Left forelimb (tissue), 1 donor: ENCODE measurements at regions not wholly inside any gene's neighbourhood (a gene's known extent, or its start where the extent isn't known, plus 50 kb on each side); places are given as distances from the start of the nearest gene placed in this dataset.

Experiments
- DNase-seq: peaks from one replicate; pipeline ENCODE4 v3.0.0-alpha.2; 2018; ENCODE audit warnings: low spot score

DNA sequence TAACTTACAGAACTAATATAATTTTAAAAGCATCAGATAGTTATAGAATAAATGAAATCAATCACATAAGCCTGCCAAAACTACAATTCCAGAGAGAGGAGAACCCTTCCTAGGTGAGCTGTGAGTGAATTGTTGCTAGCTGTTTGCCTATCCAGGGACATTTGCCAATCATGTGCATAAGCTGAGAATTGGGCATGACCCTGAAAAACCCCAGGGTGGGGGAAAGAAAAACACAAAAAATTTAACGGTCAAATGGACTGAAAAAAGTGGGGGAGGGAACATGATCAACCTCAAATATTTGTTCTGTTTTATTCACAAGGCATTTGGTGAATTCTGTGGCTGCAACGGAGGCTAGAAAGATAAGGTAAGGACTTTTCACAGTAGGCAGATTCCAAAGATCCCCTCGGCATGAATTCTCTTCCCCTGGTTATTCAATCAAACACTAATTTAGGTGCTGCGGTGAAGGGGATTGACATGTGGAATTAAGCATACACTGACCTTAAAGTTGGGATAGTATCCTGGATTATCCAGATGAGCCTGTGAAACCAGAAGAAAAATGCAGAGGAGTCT, 203.9 kb upstream of the RGPD4 start:
- no peak for DNase-seq

- no peak for DNase-seq
Observed at GRCh38 chr2:107625982-107626381, 200.7 kb upstream of the RGPD4 start.

- DNase-seq: no peak
Observed at GRCh38 chr2:107627164-107627563, 199.5 kb upstream of the RGPD4 start.

- no peak for DNase-seq
Observed at GRCh38 chr2:107627926-107628325, 198.8 kb upstream of the RGPD4 start.

DNA sequence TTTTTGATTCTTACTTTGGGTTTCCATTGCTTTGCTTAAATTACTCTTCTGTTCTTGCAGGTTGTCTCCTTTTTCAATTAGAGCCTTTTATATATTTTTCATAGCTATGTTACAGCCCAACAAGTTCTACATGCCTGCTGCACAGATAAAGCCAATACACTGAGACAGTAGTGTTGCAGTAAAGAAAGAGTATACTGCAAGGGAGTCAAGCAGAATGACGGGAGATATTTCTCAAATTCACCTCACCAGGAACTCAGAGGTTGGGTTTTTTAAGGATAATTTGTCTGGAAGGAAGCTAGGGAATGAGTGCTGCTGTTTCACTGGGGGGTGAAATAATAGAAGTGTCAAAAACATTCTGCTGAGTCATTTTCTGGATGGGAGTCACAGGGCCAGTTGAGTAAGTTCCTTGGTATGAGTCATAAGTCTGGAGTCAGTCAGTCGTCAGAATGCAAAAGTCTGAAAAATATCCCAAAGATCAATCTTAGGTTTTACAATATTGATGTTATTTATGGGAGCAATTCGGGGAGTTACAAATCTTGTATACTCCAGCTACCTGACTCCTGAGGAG, 193.0 kb upstream of the RGPD4 start:
- DNase-seq: no peak

GRCh38 chr2:107634172-107634571, 192.5 kb upstream of the RGPD4 start:
- DNase-seq: no peak

- DNase-seq: no peak
Observed at GRCh38 chr2:107635883-107636282, 190.8 kb upstream of the RGPD4 start.

GRCh38 chr2:107645586-107645985, 181.1 kb upstream of the RGPD4 start:
- no peak for DNase-seq

DNA sequence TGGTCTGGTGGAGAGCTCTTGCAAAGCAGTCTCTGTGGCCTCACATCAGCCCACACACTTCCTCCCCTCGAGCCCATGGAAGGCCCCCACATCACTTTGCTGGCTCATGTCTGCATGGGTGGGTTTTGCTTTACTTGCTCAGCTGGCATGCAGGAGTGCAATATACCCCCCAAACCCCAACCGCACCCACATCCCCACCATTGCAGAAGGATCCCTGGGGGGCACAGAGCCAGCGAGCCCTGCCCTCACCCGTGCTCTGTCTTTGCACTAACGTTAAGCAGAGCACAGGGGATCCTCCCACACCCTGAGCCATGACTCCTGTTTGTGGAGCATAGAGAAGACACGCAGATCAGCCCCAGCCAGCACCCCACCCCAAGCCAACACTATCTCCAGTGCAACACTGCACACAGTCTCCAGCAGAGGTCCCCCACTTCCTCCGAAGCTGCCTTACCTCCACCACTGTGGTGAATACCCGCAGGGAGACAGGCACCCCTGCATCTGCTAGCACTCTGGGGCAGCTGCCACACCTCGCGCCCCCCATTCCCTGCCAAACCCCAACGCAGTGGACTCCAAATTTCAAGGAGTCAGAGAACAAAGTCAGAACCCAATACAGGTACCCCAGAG, 177.8 kb upstream of the RGPD4 start:
- DNase-seq: no peak

DNA sequence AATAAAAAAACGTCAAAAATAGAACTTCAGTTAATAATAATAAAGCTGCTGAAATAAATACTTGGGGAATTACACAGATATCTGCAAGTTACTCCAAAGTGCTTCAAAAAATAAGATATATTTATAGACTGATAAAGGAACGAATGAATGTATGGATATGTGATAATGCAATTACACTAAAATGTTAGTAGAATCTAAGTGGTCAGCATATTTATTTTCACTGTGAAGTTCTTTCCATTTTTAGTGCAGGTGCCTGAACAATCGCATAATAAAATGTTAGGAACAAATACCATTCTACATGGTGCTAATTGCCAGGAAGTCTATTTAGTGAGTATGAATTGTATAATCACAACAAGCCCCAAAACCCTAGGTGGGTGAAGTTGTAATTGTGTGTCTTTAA, 169.6 kb upstream of the RGPD4 start:
- no peak for DNase-seq

DNA sequence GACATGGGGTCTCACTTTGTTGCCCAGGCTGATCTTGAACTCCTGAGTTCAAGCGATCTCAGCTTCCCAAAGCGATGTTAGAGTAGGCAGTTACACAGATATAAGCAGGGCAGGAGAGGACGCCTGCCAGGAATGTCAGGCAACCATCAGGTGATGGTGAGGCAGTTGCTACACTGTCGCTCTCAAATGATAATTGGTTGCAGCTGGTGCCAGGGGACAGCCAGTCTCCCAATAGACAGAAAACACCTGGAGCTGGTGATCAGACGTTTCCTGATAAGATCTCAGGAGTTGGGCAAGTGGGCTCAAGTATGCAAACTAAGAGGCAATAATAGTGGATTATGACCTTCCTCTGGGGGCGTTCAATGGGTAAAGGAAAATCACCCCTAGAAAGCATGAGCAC, 163.1 kb upstream of the RGPD4 start:
- no peak for DNase-seq

DNA sequence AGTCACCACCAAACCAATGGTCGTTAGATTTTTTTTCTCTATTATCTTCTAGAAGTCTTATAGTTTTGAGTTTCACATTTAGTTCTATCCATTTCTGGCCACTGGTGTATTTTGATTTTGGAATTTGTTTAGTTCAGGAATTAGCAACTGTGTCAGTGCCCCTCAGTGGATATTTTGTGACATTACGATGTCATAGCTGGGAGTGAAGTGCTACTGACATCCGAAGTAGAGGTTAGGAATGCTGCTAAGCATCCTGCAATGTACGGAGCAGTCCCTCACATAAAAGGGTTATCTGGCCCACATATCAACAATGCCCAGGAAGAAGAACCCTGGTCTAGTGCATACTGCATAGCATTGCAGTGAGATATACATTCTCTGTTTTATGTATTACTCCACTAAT, 157.4 kb upstream of the RGPD4 start:
- DNase-seq: no peak

- no peak for DNase-seq
Observed at GRCh38 chr2:107681936-107682335, 144.8 kb upstream of the RGPD4 start.

DNA sequence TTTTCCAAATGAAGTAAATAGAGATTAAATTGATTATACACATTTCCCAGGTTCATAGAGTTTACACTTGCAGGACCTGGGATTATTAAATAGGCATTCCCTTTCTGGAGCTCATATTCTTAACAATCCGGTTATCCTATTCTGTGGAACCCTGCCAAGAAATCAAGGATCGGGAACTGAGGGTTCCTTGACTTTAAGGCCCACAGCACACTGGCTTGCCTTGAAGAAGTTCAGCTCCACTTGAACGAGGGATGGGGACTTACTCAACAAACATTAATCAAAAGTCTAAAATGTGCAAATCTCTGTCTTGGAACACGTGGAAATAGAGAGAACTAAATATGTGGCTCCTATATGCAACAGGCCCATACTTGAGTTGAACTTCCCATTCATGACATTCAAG, 142.3 kb upstream of the RGPD4 start:
- no peak for DNase-seq

DNA sequence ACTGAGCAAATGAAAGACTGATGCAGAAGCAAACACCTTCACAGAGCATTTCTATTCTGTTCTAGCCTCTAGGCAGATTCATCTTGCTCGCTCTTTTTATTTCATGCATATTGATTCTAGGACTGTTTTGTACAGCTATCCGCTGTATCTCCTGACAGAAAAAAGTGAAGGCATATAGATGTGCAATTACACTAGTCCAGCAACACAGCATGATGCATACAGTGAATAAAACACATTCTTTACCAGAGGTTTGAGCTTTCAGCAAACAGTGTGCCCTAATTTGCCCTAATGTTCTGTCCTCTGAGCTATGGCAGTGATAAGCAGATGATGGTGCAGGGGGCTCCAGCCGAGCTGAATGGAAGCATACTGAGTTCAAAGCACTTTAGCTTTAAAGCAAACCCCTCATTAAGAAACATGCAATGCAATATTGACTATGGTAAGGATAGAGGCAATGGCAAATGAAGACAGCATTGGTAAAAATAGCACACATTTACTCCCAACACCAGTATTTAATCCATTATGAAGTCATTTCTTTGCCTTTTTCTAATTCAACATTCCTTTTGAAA, 141.2 kb upstream of the RGPD4 start:
- no peak for DNase-seq

DNA sequence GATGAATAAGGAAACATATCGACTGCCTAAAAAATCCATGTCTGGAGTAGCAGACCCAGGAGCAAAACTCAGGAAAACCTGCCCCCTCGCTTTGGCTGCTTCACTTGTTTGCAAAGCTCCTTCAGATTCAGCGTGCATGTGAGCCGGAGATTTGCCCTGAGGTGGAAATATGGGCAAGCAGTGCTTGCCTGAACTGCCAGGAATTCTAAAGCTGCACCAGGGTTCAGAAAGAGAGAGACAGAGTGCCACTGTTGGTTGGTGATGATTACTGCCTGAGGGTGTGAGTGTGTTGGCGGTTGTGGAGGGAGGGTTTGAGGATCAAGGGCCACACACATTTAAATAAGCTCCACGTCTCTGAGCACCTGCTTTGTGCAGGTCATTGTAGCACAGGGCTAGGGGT, 139.6 kb upstream of the RGPD4 start:
- no peak for DNase-seq

DNA sequence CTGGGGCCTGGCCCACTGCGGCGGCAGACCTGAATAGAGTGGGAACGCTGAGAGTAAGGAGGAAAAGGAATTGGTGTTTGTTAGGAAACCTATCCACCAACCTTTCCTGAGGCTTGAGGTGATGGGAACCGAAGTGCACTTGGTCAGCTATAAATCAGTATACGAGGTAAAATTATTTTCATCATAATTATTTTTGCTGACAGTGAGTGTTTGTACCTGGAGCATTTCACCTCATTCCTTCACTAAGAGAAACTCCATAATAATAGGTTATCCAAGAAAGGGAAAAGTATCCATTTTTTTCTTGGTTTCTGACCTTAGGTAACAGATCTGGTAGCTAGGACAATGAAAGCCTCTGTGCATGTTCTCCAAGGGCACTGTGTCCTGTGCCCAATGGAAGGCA, 138.6 kb upstream of the RGPD4 start:
- no peak for DNase-seq

GRCh38 chr2:107693604-107694003, 133.1 kb upstream of the RGPD4 start:
- no peak for DNase-seq

GRCh38 chr2:107694667-107695066, 132.0 kb upstream of the RGPD4 start:
- no peak for DNase-seq

GRCh38 chr2:107697385-107697784, 129.3 kb upstream of the RGPD4 start:
- DNase-seq: no peak

DNA sequence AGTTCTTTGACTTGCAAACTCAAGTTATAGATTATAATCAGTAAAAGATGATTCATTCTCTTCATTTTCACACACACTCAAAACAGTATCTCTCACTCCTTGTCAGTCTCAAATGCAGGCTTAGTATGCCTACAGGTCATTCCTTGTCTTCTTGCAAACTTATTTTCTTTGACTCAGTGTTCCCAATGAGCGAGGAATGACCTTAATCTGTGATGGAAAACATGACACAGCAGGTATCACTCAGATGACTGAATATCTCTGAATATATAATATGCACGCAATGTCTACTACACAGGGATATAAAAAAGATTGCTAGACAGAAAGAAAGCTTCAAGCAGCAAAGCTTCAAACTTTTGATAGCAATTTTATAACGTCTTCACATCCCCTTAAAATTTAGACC, 127.8 kb upstream of the RGPD4 start:
- no peak for DNase-seq

GRCh38 chr2:107700073-107700472, 126.6 kb upstream of the RGPD4 start:
- no peak for DNase-seq

DNA sequence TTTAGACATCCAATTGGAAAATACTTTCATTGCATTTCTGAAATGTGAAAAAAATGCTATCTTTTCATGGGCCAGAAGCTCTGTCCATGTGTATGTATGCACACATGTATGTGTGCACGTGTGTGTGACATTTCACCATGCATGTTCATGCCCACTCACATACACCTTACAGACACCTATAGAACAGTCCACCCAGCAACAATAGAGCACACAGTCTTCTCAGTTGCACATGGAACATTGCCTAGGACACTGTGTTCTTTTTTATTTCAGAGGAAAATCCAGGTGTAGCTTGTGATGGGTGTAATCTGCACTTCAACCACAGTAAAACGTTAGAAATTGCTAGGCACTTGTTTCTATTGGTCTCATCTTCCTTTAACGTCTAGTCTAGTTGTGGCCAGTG, 114.8 kb upstream of the RGPD4 start:
- DNase-seq: no peak

- DNase-seq: no peak
Observed at GRCh38 chr2:107712857-107713256, 113.8 kb upstream of the RGPD4 start.
